CD4-positive, alpha-beta T cell (primary cell): ENCODE measurements at regions not wholly inside any gene's neighbourhood (a gene's known extent, or its start where the extent isn't known, plus 50 kb on each side); places are given as distances from the start of the nearest gene placed in this dataset.

ENCODE experiments used
- ATAC-seq: fragments of 200-7000 bp; cut with Tn5 transposase; one replicate; pipeline ENCODE4 v1.10.0; 2022; ENCODE audit warnings: mild to moderate bottlenecking; ENCODE audit not compliant: poor library complexity
- CTCF ChIA-PET: fragments of 350-600 bp; sonication (Branson Sonifier 250); formaldehyde crosslinking; loops from one replicate; lab custom pipeline; 2021; ENCODE audit warnings: antibody characterized with exemption, inconsistent platforms; lab: Charles Lee
- POLR2A ChIA-PET: fragments of 350-600 bp; sonication (Branson Sonifier 250); formaldehyde crosslinking; loops from one replicate; lab custom pipeline; 2021; ENCODE audit warnings: antibody characterized with exemption, inconsistent platforms; lab: Charles Lee
- DNase-seq, 14 experiments: peaks; one replicate each; pipeline ENCODE4 v3.0.0-alpha.2; 2013 to 2020; ENCODE audit warnings: mixed read lengths in 2 of 14
- H3K27ac ChIP-seq, 2 donors: one replicate each; pipeline versions ENCODE4 v1.5.1 to v1.7.0; 2013; ENCODE audit warnings: low read length in 2 of 2, low read depth in 1 of 2, mild to moderate bottlenecking in 1 of 2
- H3K27me3 ChIP-seq, 2 experiments: 1 replicate in 1 of 2; 2 replicates in 1 of 2; pipeline versions ENCODE4 v1.6.1 to v1.7.0; 2013; ENCODE audit warnings: low read length in 2 of 2, control low read depth in 1 of 2, mild to moderate bottlenecking in 1 of 2, moderate library complexity in 1 of 2; ENCODE audit not compliant: insufficient read depth in 2 of 2, control insufficient read depth in 1 of 2
- H3K36me3 ChIP-seq: one replicate; pipeline ENCODE4 v1.6.1; 2013; ENCODE audit warnings: low read length, control low read depth; ENCODE audit not compliant: insufficient read depth
- H3K4me1 ChIP-seq: one replicate; pipeline ENCODE4 v1.6.1; 2013; ENCODE audit warnings: low read length, control low read depth; ENCODE audit not compliant: insufficient read depth
- H3K4me3 ChIP-seq: one replicate; pipeline ENCODE4 v1.5.1; 2013; ENCODE audit warnings: mild to moderate bottlenecking, low read length, moderate library complexity
- H3K9me3 ChIP-seq, 2 experiments: 1 replicate in 1 of 2; 2 replicates in 1 of 2; pipeline versions ENCODE4 v1.6.1 to v1.7.0; 2013; ENCODE audit warnings: low read length in 2 of 2, mild to moderate bottlenecking in 2 of 2, control low read depth in 1 of 2, moderate library complexity in 1 of 2; ENCODE audit not compliant: control insufficient read depth in 1 of 2, insufficient read depth in 1 of 2
- H3K27ac Mint-ChIP-seq: one replicate; pipeline ENCODE4 v1.8.0; 2020; ENCODE audit warnings: mixed read lengths
- H3K27me3 Mint-ChIP-seq: one replicate; pipeline ENCODE4 v1.8.0; 2021; ENCODE audit warnings: mixed read lengths
- H3K36me3 Mint-ChIP-seq: one replicate; pipeline ENCODE4 v1.8.0; 2021; ENCODE audit warnings: low read depth, mixed read lengths
- H3K4me1 Mint-ChIP-seq: one replicate; pipeline ENCODE4 v1.8.0; 2021; ENCODE audit warnings: low read depth, mixed read lengths
- H3K4me3 Mint-ChIP-seq: one replicate; pipeline ENCODE4 v1.8.0; 2020; ENCODE audit warnings: mild to moderate bottlenecking, mixed read lengths
- H3K9me3 Mint-ChIP-seq: one replicate; pipeline ENCODE4 v1.8.0; 2020; ENCODE audit warnings: mixed read lengths
- CTCF ChIP-seq: fragments of 200-600 bp; IDR thresholded peaks from one replicate; pipeline ENCODE4 v1.8.0; 2022; ENCODE audit warnings: antibody characterized with exemption, mild to moderate bottlenecking
- intact Hi-C, 2 experiments: fragments of 100-400 bp; cut with DNase I in 1 of 2; cut with micrococcal nuclease in 1 of 2; formaldehyde crosslinking; loops; one replicate each; pipeline versions ENCODE4 v1.15.1 to v1.9.0; 2023 to 2025; cut with DNase I, micrococcal nuclease

GRCh38 chr20:58109918-58110635 lies 118.4 kb downstream of the ANKRD60 start:
- no peaks in the 10 kb centered on the region for H3K4me1 ChIP-seq
- CTCF ChIA-PET = no interaction called here
- H3K9me3 ChIP-seq = peaks cover 8 to 10% of the 10 kb centered on the region in 2 experiments
- no peak for TF ChIP-seq CTCF
- intact Hi-C loops = no loop called here
- Mint-ChIP-seq H3K27ac (no peak overlapping the region), H3K9me3 (peaks cover 4% of the 10 kb centered on the region), H3K4me1 (no peaks in the 10 kb centered on the region), H3K36me3 (no peaks in the 10 kb centered on the region), H3K4me3 (no peak overlapping the region), H3K27me3 (peaks cover 52% of the 10 kb centered on the region)
- H3K27ac ChIP-seq = no peak overlapping the region
- ATAC-seq (no peak), DNase-seq (no peak)
- H3K36me3 ChIP-seq = no peaks in the 10 kb centered on the region
- peaks cover 8 to 27% of the 10 kb centered on the region in 2 experiments for H3K27me3 ChIP-seq
- H3K4me3 ChIP-seq = no peak overlapping the region
- POLR2A ChIA-PET = no interaction called here

DNA sequence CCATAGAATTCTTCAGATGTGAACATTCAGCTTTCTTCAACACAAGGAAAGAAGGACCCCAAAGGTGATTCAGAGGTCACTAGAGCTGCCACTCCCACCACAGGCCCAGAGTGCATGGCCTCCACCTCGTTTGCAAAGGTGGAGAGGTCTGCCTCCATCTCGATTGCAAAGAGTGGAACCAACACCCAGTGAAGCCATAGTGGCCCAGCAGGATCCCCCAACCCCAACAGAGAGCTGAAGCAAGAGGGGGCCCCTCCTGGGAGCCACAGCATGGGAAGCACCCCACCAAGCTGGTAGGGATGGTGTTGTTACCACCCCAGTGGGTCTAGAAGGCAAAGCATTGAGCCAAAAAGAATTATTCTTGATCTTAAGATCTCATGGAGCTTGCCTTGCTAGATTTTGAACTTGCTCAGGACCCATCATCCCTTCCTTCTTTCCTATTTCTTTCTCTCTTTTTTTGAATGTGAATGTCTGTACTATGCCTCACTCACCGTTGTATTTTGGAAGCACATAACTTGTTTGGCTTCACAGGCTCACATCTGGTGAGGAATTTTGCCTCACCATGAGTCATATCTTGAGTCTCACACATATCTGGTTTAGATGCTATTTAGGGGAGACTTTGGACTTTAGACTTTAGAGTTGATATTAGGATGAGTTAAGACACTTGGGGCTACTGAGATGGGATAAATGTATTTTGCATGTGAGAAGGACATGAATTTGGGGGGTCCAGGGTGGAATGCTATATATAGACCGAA lies 119.2 kb downstream of the ANKRD60 start:
- ATAC-seq = no peak
- POLR2A ChIA-PET = interaction anchor here (0.6 kb wide), 1 partner anchor 24 kb away, joined by 3 read pairs; no protein-coding TSS in a partner anchor

GRCh38 chr20:58107533-58107932 lies 120.9 kb downstream of the ANKRD60 start:
- peaks cover 8 to 10% of the 10 kb centered on the region in 2 experiments for H3K9me3 ChIP-seq
- no peaks in the 10 kb centered on the region for H3K36me3 ChIP-seq
- H3K4me1 Mint-ChIP-seq = no peaks in the 10 kb centered on the region
- H3K36me3 Mint-ChIP-seq = no peaks in the 10 kb centered on the region
- ATAC-seq (no peak), DNase-seq (no peak)
- TF ChIP-seq CTCF = no peak
- intact Hi-C loops = no loop called here
- ChIA-PET CTCF (no interaction called here), POLR2A (no interaction called here)
- no peak overlapping the region for H3K27ac Mint-ChIP-seq
- H3K9me3 Mint-ChIP-seq = peaks cover 4% of the 10 kb centered on the region
- H3K27me3 Mint-ChIP-seq = peaks cover 47% of the 10 kb centered on the region
- no peak overlapping the region for H3K4me3 Mint-ChIP-seq
- no peak overlapping the region for H3K4me3 ChIP-seq
- no peak overlapping the region for H3K27ac ChIP-seq
- no peaks in the 10 kb centered on the region for H3K4me1 ChIP-seq
- H3K27me3 ChIP-seq = peaks cover 0 to 9% of the 10 kb centered on the region in 2 experiments

More for the DNA sequence above, 119.2 kb downstream of the ANKRD60 start:
- no peak overlapping the region for H3K27ac ChIP-seq
- H3K4me3 Mint-ChIP-seq = no peak overlapping the region
- no peak for DNase-seq
- H3K9me3 ChIP-seq = peaks cover 8 to 10% of the 10 kb centered on the region in 2 experiments
- H3K36me3 Mint-ChIP-seq = no peaks in the 10 kb centered on the region
- peaks cover 45% of the 10 kb centered on the region for H3K27me3 Mint-ChIP-seq
- intact Hi-C loops = no loop called here
- no peaks in the 10 kb centered on the region for H3K36me3 ChIP-seq
- H3K4me1 ChIP-seq = no peaks in the 10 kb centered on the region
- CTCF ChIA-PET = no interaction called here
- H3K4me1 Mint-ChIP-seq = no peaks in the 10 kb centered on the region
- no peak for TF ChIP-seq CTCF
- no peak overlapping the region for H3K4me3 ChIP-seq
- H3K27me3 ChIP-seq = peaks cover 7 to 26% of the 10 kb centered on the region in 2 experiments
- no peak overlapping the region for H3K27ac Mint-ChIP-seq
- H3K9me3 Mint-ChIP-seq = peaks cover 4% of the 10 kb centered on the region
